ENCODE measurements at regions not wholly inside any gene's neighbourhood (a gene's known extent, or its start where the extent isn't known, plus 50 kb on each side); places are given as distances from the start of the nearest gene placed in this dataset.
"Not testable (repeated sequence)": the region's sequence is repeated elsewhere in the genome, so short reads cannot be mapped to it uniquely, and the experiment has no call there.

- DNase-seq: not testable (repeated sequence)
Observed at GRCh38 chr6:86872810-86873209, 64.5 kb upstream of the HTR1E start.

GRCh38 chr6:86871681-86872080 lies 65.6 kb upstream of the HTR1E start:
- DNase-seq: no peak

- no peak for DNase-seq
Observed at GRCh38 chr6:86869500-86869899, 67.8 kb upstream of the HTR1E start.

- DNase-seq: no peak
Observed at GRCh38 chr6:86859513-86859912, 77.8 kb upstream of the HTR1E start.

- DNase-seq: no peak
Observed at GRCh38 chr6:86858970-86859369, 78.4 kb upstream of the HTR1E start.

GRCh38 chr6:86857783-86858182 lies 79.5 kb upstream of the HTR1E start:
- no peak for DNase-seq

GRCh38 chr6:86856937-86857563 lies 80.3 kb upstream of the HTR1E start:
- peak; percentile 66 for DNase-seq

- DNase-seq: no peak
Observed at GRCh38 chr6:86856379-86856778, 80.9 kb upstream of the HTR1E start.

- no peak for DNase-seq
Observed at GRCh38 chr6:86848986-86849385, 88.3 kb upstream of the HTR1E start.

GRCh38 chr6:86832686-86833085 lies 104.6 kb upstream of the HTR1E start:
- DNase-seq: no peak

GRCh38 chr6:86825436-86825835 lies 111.9 kb upstream of the HTR1E start:
- DNase-seq: no peak

- DNase-seq: no peak
Observed at GRCh38 chr6:86822747-86823146, 114.6 kb upstream of the HTR1E start.

- no peak for DNase-seq
Observed at GRCh38 chr6:86820750-86821149, 116.6 kb upstream of the HTR1E start.

GRCh38 chr6:86793649-86794048 lies 143.7 kb upstream of the HTR1E start:
- no peak for DNase-seq

GRCh38 chr6:86791476-86791875 lies 145.9 kb upstream of the HTR1E start:
- no peak for DNase-seq

GRCh38 chr6:86789779-86790411 lies 147.4 kb upstream of the HTR1E start:
- DNase-seq: no peak

- no peak for DNase-seq
Observed at GRCh38 chr6:86782328-86782727, 155.0 kb upstream of the HTR1E start.

GRCh38 chr6:86780923-86781322 lies 156.4 kb upstream of the HTR1E start:
- no peak for DNase-seq

- no peak for DNase-seq
Observed at GRCh38 chr6:86775893-86776292, 161.4 kb upstream of the HTR1E start.

GRCh38 chr6:86765211-86765610 lies 172.1 kb upstream of the HTR1E start:
- no peak for DNase-seq

GRCh38 chr6:86759953-86760352 lies 177.4 kb upstream of the HTR1E start:
- DNase-seq: not testable (repeated sequence)

GRCh38 chr6:86756640-86757229 lies 180.6 kb upstream of the HTR1E start:
- no peak for DNase-seq

- DNase-seq: no peak
Observed at GRCh38 chr6:86744048-86744447, 193.3 kb upstream of the HTR1E start.

GRCh38 chr6:86738078-86738477 lies 199.2 kb upstream of the HTR1E start:
- no peak for DNase-seq

All from dermis blood vessel endothelial cell (primary cell).